PFSK-1 (cell line): ENCODE measurements at regions not wholly inside any gene's neighbourhood (a gene's known extent, or its start where the extent isn't known, plus 50 kb on each side); places are given as distances from the start of the nearest gene placed in this dataset.

ENCODE experiments used
- SIN3A ChIP-seq: IDR thresholded peaks from 2 replicates; pipeline ENCODE4 v1.6.1; 2012; ENCODE audit warnings: mild to moderate bottlenecking, low read length, moderate library complexity, borderline replicate concordance; ENCODE audit not compliant: insufficient read depth
- TF ChIP-seq, protein P1 (sequence below), 2 experiments: IDR thresholded peaks; 2 replicates each; pipeline versions ENCODE4 v1.6.1 to v1.8.0; 2011 to 2012; ENCODE audit warnings: low read depth in 2 of 2, low read length in 2 of 2, control low read depth in 1 of 2, inconsistent platforms in 1 of 2, mild to moderate bottlenecking in 1 of 2, moderate library complexity in 1 of 2; ENCODE audit not compliant: insufficient read depth in 1 of 2

DNA sequence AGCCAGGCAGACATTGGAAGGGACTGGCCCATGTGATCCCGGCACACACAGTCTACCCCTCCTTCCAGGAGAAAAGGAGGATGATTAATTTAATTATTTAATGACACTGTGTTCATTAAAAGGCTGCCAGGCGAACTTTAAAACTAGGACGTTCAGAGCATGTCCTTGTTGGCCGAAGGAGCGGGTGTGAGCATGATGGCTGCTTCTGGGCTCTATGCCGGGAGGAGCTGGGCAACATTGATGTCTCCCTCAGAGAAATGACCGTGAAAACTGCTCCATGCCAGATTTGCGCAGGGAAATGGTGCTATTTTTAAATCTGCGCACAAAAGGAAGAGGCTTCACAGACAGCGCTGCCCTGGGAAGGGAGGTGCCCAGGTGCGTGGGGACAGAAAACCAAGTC lies 284.9 kb upstream of the IRX4 start:
- no peak for TF ChIP-seq SIN3A
- TF ChIP-seq, protein P1, sequence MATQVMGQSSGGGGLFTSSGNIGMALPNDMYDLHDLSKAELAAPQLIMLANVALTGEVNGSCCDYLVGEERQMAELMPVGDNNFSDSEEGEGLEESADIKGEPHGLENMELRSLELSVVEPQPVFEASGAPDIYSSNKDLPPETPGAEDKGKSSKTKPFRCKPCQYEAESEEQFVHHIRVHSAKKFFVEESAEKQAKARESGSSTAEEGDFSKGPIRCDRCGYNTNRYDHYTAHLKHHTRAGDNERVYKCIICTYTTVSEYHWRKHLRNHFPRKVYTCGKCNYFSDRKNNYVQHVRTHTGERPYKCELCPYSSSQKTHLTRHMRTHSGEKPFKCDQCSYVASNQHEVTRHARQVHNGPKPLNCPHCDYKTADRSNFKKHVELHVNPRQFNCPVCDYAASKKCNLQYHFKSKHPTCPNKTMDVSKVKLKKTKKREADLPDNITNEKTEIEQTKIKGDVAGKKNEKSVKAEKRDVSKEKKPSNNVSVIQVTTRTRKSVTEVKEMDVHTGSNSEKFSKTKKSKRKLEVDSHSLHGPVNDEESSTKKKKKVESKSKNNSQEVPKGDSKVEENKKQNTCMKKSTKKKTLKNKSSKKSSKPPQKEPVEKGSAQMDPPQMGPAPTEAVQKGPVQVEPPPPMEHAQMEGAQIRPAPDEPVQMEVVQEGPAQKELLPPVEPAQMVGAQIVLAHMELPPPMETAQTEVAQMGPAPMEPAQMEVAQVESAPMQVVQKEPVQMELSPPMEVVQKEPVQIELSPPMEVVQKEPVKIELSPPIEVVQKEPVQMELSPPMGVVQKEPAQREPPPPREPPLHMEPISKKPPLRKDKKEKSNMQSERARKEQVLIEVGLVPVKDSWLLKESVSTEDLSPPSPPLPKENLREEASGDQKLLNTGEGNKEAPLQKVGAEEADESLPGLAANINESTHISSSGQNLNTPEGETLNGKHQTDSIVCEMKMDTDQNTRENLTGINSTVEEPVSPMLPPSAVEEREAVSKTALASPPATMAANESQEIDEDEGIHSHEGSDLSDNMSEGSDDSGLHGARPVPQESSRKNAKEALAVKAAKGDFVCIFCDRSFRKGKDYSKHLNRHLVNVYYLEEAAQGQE (IDR thresholded peaks at IDR 0.05; ENCODE audit: insufficient read depth in 1 of 2, low read depth in 2 of 2, low read length in 2 of 2), result no peak
